Keratinocyte (primary cell): ENCODE measurements at regions not wholly inside any gene's neighbourhood (a gene's known extent, or its start where the extent isn't known, plus 50 kb on each side); places are given as distances from the start of the nearest gene placed in this dataset.

Experiments
- DNase-seq: peaks from one replicate; pipeline ENCODE4 v3.0.0-alpha.2; 2011; ENCODE audit warnings: low read depth, missing footprints, low spot score
- FAIRE-seq: peaks from 2 replicates; lab custom pipeline; 2011; peaks lifted over from hg19 to GRCh38; lab: Jason Lieb, UNC
- H2AFZ ChIP-seq: 2 replicates; pipeline ENCODE4 v1.6.0; 2012; ENCODE audit warnings: low read length, control low read depth, inconsistent platforms; ENCODE audit not compliant: control insufficient read depth
- H3K27ac ChIP-seq: 2 replicates; pipeline ENCODE4 v1.5.1; 2011; ENCODE audit warnings: low read length; ENCODE audit not compliant: control insufficient read depth, insufficient read depth
- H3K27me3 ChIP-seq: 3 replicates; pipeline ENCODE4 v1.6.0; 2011; ENCODE audit warnings: low read length; ENCODE audit not compliant: control insufficient read depth, insufficient read depth; ENCODE audit errors: extremely low read depth
- H3K36me3 ChIP-seq, 2 experiments: 2 replicates in 1 of 2; 3 replicates in 1 of 2; pipeline ENCODE4 v1.5.1; 2011; ENCODE audit warnings: low read length in 2 of 2, mild to moderate bottlenecking in 1 of 2; ENCODE audit not compliant: control insufficient read depth in 2 of 2, insufficient read depth in 2 of 2; ENCODE audit errors: extremely low read depth in 1 of 2
- H3K4me1 ChIP-seq: 3 replicates; pipeline ENCODE4 v1.5.1; 2011; ENCODE audit warnings: low read length; ENCODE audit not compliant: control insufficient read depth, insufficient read depth; ENCODE audit errors: extremely low read depth
- H3K4me2 ChIP-seq: 3 replicates; pipeline ENCODE4 v1.6.0; 2011; ENCODE audit warnings: low read depth, low read length; ENCODE audit not compliant: control insufficient read depth, insufficient read depth; ENCODE audit errors: extremely low read depth
- H3K4me3 ChIP-seq, 3 experiments: fragments of 200-600 bp in 1 of 3; sonication (generic) in 1 of 3; 2 replicates in 2 of 3; 3 replicates in 1 of 3; pipeline ENCODE4 v1.5.1; 2011 to 2016; ENCODE audit warnings: low read length in 3 of 3, mild to moderate bottlenecking in 3 of 3, control low read depth in 2 of 3, inconsistent platforms in 1 of 3, low read depth in 1 of 3, mixed read lengths in 1 of 3, mixed run types in 1 of 3, moderate library complexity in 1 of 3; ENCODE audit not compliant: control insufficient read depth in 2 of 3, insufficient read depth in 2 of 3; ENCODE audit errors: extremely low read depth in 1 of 3
- H3K79me2 ChIP-seq: 2 replicates; pipeline ENCODE4 v1.6.0; 2012; ENCODE audit warnings: low read length; ENCODE audit not compliant: control insufficient read depth, insufficient read depth
- H3K9ac ChIP-seq: 3 replicates; pipeline ENCODE4 v1.6.0; 2011; ENCODE audit warnings: low read length; ENCODE audit not compliant: control insufficient read depth, insufficient read depth; ENCODE audit errors: extremely low read depth
- H3K9me1 ChIP-seq: 3 replicates; pipeline ENCODE4 v1.6.0; 2011; ENCODE audit warnings: low read length; ENCODE audit not compliant: control insufficient read depth, insufficient read depth; ENCODE audit errors: extremely low read depth
- H3K9me3 ChIP-seq: 2 replicates; pipeline ENCODE4 v1.5.1; 2012; ENCODE audit warnings: low read depth, low read length; ENCODE audit not compliant: control insufficient read depth
- H4K20me1 ChIP-seq: 3 replicates; pipeline ENCODE4 v1.6.0; 2011; ENCODE audit warnings: low read length; ENCODE audit not compliant: control insufficient read depth, insufficient read depth; ENCODE audit errors: extremely low read depth
- EZH2 ChIP-seq: IDR thresholded peaks from one replicate; pipeline ENCODE4 v1.6.1; 2012; ENCODE audit warnings: inconsistent platforms, mild to moderate bottlenecking, low read length, moderate library complexity
- dilution Hi-C: fragments of 300-500 bp; cut with MboI; formaldehyde crosslinking; loops from one replicate; pipeline ENCODE4 v1.7.0; 2020; ENCODE audit warnings: low sequenced_read_pairs; ENCODE audit not compliant: extremely low pct_ligation_motif_present
- TF ChIP-seq, protein P1 (sequence below), 3 experiments: IDR thresholded peaks in 1 of 3; conservative IDR thresholded peaks in 1 of 3; optimal IDR thresholded peaks in 1 of 3; 2 replicates in 2 of 3; 3 replicates in 1 of 3; pipeline versions ENCODE3 to v1.5.1; 2011; ENCODE audit warnings: low read length in 3 of 3, mild to moderate bottlenecking in 3 of 3, moderate library complexity in 2 of 3, control low read depth in 1 of 3, inconsistent platforms in 1 of 3; ENCODE audit not compliant: insufficient read depth in 2 of 3; ENCODE audit errors: extremely low read depth in 1 of 3

DNA sequence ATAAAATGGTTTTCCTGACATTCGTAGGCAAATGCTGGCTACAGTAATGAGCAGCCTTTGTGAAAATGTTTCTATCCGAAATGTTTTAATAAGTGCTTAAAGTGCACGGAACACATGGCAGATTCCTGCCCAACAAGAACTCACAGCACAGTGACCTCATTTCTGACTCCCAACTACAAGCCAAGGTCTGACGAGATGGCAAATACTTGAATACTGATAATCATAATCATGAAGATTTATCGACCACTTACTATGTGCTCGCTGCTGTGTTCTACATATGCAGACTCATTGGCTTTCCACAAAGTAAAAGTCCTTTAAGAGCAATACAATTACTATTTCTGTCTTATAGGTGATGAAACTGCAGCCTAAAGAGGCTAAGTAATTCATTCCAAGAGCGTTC, 238.1 kb upstream of the CDH5 start:
- Histone ChIP-seq H3K79me2 (no peaks in the 10 kb centered on the region), H2AFZ (no peak overlapping the region), H3K27ac (no peak overlapping the region), H4K20me1 (no peaks in the 10 kb centered on the region), H3K9me3 (no peaks in the 10 kb centered on the region), H3K4me3 (no peak overlapping the region), H3K4me1 (peaks cover 9% of the 10 kb centered on the region), H3K9ac (no peak overlapping the region), H3K36me3 (no peaks in the 10 kb centered on the region), H3K9me1 (no peaks in the 10 kb centered on the region), H3K27me3 (peaks cover 27% of the 10 kb centered on the region), H3K4me2 (no peak overlapping the region)
- DNase-seq (no peak), FAIRE-seq (no peak)
- dilution Hi-C loops: no loop called here
- TF ChIP-seq, protein P1, sequence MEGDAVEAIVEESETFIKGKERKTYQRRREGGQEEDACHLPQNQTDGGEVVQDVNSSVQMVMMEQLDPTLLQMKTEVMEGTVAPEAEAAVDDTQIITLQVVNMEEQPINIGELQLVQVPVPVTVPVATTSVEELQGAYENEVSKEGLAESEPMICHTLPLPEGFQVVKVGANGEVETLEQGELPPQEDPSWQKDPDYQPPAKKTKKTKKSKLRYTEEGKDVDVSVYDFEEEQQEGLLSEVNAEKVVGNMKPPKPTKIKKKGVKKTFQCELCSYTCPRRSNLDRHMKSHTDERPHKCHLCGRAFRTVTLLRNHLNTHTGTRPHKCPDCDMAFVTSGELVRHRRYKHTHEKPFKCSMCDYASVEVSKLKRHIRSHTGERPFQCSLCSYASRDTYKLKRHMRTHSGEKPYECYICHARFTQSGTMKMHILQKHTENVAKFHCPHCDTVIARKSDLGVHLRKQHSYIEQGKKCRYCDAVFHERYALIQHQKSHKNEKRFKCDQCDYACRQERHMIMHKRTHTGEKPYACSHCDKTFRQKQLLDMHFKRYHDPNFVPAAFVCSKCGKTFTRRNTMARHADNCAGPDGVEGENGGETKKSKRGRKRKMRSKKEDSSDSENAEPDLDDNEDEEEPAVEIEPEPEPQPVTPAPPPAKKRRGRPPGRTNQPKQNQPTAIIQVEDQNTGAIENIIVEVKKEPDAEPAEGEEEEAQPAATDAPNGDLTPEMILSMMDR (optimal IDR thresholded peaks at IDR 0.05 in 1 of 3, IDR thresholded peaks at IDR 0.05 in 1 of 3, conservative IDR thresholded peaks at IDR 0.05 in 1 of 3; ENCODE audit: extremely low read depth in 1 of 3, insufficient read depth in 2 of 3, low read length in 3 of 3): no peak
- no peak for TF ChIP-seq EZH2

DNA sequence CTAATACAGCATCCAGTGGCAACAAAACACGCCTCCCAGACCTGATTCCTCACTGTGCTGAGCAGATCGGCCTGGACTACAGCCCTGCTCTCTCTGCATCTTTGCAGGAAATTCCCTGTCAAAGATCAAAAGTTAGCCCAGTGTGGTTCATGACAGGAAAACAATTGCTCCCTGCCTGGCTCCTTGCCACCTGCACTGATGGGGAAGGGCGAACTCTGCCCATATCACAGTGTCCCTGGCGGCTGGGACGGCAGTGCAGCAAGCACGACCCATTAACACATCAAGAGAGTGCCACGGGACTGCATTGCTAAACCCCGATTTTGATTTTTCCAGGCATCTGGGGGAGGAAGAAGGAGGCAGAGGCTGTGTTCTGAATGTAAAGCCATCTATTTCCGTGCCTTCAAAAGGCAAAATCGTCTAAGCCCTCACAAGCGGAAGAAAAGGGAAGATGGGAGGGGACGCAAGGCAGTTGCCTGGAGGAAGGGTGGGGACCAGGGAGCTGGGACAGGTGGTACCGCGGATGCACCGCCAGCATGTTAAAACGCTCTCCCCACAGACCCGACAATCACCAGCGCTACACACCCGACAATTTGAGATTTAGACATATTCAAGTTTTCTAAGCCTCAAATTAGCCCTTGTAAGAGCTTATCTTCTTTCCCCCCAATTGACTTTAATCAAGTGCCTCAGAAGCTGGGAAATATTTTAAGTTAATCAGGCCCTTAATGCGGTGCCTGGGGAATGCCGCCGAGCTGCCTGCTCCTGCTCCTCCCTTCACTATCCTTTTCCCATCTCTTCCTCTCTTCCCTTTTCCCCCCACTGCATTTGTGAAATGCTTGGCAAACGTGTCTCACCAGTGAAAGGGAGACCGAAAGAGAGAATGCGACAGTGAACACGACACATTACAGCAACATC, 238.8 kb upstream of the CDH5 start:
- no peaks in the 10 kb centered on the region for H3K9me1 ChIP-seq
- dilution Hi-C loops: no loop called here
- DNase-seq: no peak
- no peaks in the 10 kb centered on the region for H3K79me2 ChIP-seq
- FAIRE-seq: no peak
- H3K9ac ChIP-seq: no peak overlapping the region
- H2AFZ ChIP-seq: no peak overlapping the region
- H3K9me3 ChIP-seq: no peaks in the 10 kb centered on the region
- peaks cover 27% of the 10 kb centered on the region for H3K27me3 ChIP-seq
- H3K36me3 ChIP-seq: no peaks in the 10 kb centered on the region
- H3K4me1 ChIP-seq: peaks cover 9% of the 10 kb centered on the region
- TF ChIP-seq, protein P1 (optimal IDR thresholded peaks at IDR 0.05 in 1 of 3, IDR thresholded peaks at IDR 0.05 in 1 of 3, conservative IDR thresholded peaks at IDR 0.05 in 1 of 3; ENCODE audit: extremely low read depth in 1 of 3, insufficient read depth in 2 of 3, low read length in 3 of 3): peak in 1 of 3 experiments; percentile 2
- peak; percentile 86 for TF ChIP-seq EZH2
- H3K4me2 ChIP-seq: no peak overlapping the region
- H3K4me3 ChIP-seq: no peak overlapping the region
- H4K20me1 ChIP-seq: no peaks in the 10 kb centered on the region
- no peak overlapping the region for H3K27ac ChIP-seq
